ENCODE measurements at regions not wholly inside any gene's neighbourhood (a gene's known extent, or its start where the extent isn't known, plus 50 kb on each side); places are given as distances from the start of the nearest gene placed in this dataset.

GRCh38 chr5:111602817-111603445 is 90.6 kb upstream of the STARD4 start:
- Histone ChIP-seq H3K36me3 (no peaks in the 10 kb centered on the region), H3K4me1 (no peaks in the 10 kb centered on the region), H3K27me3 (no peaks in the 10 kb centered on the region), H3K27ac (no peak overlapping the region), H3K4me3 (no peak overlapping the region), H3K9me3 (no peaks in the 10 kb centered on the region)
- DNase-seq = no peak
- intact Hi-C loops (cut with DNase I) = no loop called here
- TF ChIP-seq POLR2A (IDR thresholded peaks at IDR 0.05) (no peak), CTCF (IDR thresholded peaks at IDR 0.05) (no peak)
- 78 to 85% methylated on average over 5 of the region's 5 CpGs for WGBS, 2 donors

- DNase-seq = no peak
- Histone ChIP-seq H3K27me3 (no peaks in the 10 kb centered on the region), H3K9me3 (no peaks in the 10 kb centered on the region), H3K4me1 (no peaks in the 10 kb centered on the region), H3K4me3 (no peak overlapping the region), H3K27ac (no peak overlapping the region), H3K36me3 (no peaks in the 10 kb centered on the region)
- TF ChIP-seq CTCF (IDR thresholded peaks at IDR 0.05) = no peak
- no peak for TF ChIP-seq POLR2A (IDR thresholded peaks at IDR 0.05)
- WGBS, 2 donors = 64 to 80% methylated on average over 1 to 2 of the region's 2 CpGs
- intact Hi-C loops (cut with DNase I) = no loop called here
Observed at GRCh38 chr5:111598996-111599395, 86.7 kb upstream of the STARD4 start.

- Histone ChIP-seq H3K4me1 (no peaks in the 10 kb centered on the region), H3K36me3 (no peaks in the 10 kb centered on the region), H3K27me3 (no peaks in the 10 kb centered on the region), H3K27ac (no peak overlapping the region), H3K9me3 (no peaks in the 10 kb centered on the region), H3K4me3 (no peak overlapping the region)
- intact Hi-C loops (cut with DNase I) = no loop called here
- TF ChIP-seq POLR2A (IDR thresholded peaks at IDR 0.05) (no peak), CTCF (IDR thresholded peaks at IDR 0.05) (no peak)
- no peak for DNase-seq
- 96 to 98% methylated on average over 2 of the region's 2 CpGs for WGBS, 2 donors
Observed at GRCh38 chr5:111597491-111597890, 85.2 kb upstream of the STARD4 start.

- H3K27me3 ChIP-seq = no peaks in the 10 kb centered on the region
- no peaks in the 10 kb centered on the region for H3K9me3 ChIP-seq
- H3K27ac ChIP-seq = no peak overlapping the region
- H3K36me3 ChIP-seq = no peaks in the 10 kb centered on the region
- no peak for DNase-seq
- 80% methylated on average over 2 of the region's 5 CpGs; no CpG with 5 or more reads in 1 of the 2 donors for WGBS, 2 donors
- no peaks in the 10 kb centered on the region for H3K4me1 ChIP-seq
- no peak for TF ChIP-seq CTCF (IDR thresholded peaks at IDR 0.05)
- TF ChIP-seq POLR2A (IDR thresholded peaks at IDR 0.05) = no peak
- H3K4me3 ChIP-seq = no peak overlapping the region
- intact Hi-C loops (cut with DNase I) = no loop called here
Observed at GRCh38 chr5:111596705-111597104, 84.4 kb upstream of the STARD4 start.

- DNase-seq = no peak
- H3K4me1 ChIP-seq = no peaks in the 10 kb centered on the region
- no peaks in the 10 kb centered on the region for H3K9me3 ChIP-seq
- intact Hi-C loops (cut with DNase I) = no loop called here
- no peaks in the 10 kb centered on the region for H3K36me3 ChIP-seq
- no peak overlapping the region for H3K4me3 ChIP-seq
- no peak overlapping the region for H3K27ac ChIP-seq
- TF ChIP-seq POLR2A (IDR thresholded peaks at IDR 0.05) = no peak
- no peak for TF ChIP-seq CTCF (IDR thresholded peaks at IDR 0.05)
- no peaks in the 10 kb centered on the region for H3K27me3 ChIP-seq
- WGBS, 2 donors = 67 to 81% methylated on average over 3 of the region's 4 CpGs
Observed at GRCh38 chr5:111595425-111595824, 83.1 kb upstream of the STARD4 start.
